ENCODE measurements at regions not wholly inside any gene's neighbourhood (a gene's known extent, or its start where the extent isn't known, plus 50 kb on each side); places are given as distances from the start of the nearest gene placed in this dataset.

DNA sequence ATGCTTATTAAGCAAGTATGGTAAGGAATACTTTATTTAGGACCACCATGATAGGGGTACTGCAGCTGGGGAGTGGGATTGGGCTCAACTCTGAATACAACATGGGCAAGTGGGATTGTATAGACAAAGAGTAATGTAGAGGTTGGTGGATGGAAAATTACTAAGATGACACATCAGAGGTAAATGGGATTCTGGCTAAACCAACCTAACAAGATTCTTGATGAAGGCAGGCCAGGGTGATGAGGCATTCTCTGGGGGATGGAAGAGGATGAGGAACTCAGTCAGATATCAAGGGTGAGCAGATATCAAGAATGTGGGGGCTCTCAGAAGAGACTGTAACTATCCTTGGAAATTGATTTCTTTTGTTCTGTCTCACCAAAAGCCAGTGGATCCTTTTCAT lies 107.2 kb downstream of the NMUR2 start:
- Mint-ChIP-seq H3K4me3 (no peak overlapping the region), H3K9me3 (no peaks in the 10 kb centered on the region), H3K27ac (no peak overlapping the region), H3K36me3 (no peaks in the 10 kb centered on the region), H3K4me1 (no peaks in the 10 kb centered on the region), H3K27me3 (ENCODE audit: insufficient read depth, low read depth) (no peaks in the 10 kb centered on the region)
- Histone ChIP-seq H3K36me3 (no peaks in the 10 kb centered on the region), H3K9ac (no peak overlapping the region), H4K20me1 (ENCODE audit: low read depth) (no peaks in the 10 kb centered on the region), H3K9me3 (ENCODE audit: low read depth) (no peaks in the 10 kb centered on the region), H3F3A (ENCODE audit: low read depth) (no peaks in the 10 kb centered on the region), H3K4me1 (no peaks in the 10 kb centered on the region), H3K4me2 (no peak overlapping the region), H3K79me2 (ENCODE audit: low read depth) (no peaks in the 10 kb centered on the region), H2AFZ (replicated peaks) (no peak overlapping the region), H3K27me3 (no peaks in the 10 kb centered on the region), H3K4me3 (no peak overlapping the region), H3K27ac (no peak overlapping the region)
- TF ChIP-seq, protein P1, sequence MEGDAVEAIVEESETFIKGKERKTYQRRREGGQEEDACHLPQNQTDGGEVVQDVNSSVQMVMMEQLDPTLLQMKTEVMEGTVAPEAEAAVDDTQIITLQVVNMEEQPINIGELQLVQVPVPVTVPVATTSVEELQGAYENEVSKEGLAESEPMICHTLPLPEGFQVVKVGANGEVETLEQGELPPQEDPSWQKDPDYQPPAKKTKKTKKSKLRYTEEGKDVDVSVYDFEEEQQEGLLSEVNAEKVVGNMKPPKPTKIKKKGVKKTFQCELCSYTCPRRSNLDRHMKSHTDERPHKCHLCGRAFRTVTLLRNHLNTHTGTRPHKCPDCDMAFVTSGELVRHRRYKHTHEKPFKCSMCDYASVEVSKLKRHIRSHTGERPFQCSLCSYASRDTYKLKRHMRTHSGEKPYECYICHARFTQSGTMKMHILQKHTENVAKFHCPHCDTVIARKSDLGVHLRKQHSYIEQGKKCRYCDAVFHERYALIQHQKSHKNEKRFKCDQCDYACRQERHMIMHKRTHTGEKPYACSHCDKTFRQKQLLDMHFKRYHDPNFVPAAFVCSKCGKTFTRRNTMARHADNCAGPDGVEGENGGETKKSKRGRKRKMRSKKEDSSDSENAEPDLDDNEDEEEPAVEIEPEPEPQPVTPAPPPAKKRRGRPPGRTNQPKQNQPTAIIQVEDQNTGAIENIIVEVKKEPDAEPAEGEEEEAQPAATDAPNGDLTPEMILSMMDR (IDR thresholded peaks at IDR 0.05), result no peak
- TF ChIP-seq EZH2 (IDR thresholded peaks at IDR 0.05) (no peak), EZH2phosphoT487 (IDR thresholded peaks at IDR 0.05) (no peak)
- no peak for DNase-seq (ENCODE audit: low spot score)

DNA sequence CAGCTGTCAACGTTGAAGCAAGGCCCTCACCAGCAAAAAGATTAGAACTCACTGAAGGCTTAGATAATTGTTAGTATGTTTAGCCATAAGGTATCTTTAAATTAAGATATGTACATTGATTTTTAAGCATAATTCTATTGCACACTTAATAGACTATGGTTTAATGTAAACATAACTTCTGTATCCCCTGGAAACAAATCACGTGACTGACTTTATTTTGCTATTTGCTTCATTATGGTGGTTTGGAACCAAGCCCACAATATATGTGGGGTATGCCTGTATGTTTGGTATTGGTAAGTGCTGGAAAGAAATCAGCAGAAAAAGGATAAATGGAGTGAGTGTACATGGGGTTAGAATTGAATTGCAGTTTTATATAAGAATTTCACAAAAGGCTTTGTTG lies 111.9 kb downstream of the NMUR2 start:
- H3K4me3 Mint-ChIP-seq, result no peak overlapping the region
- H3K9me3 ChIP-seq (ENCODE audit: low read depth), result no peaks in the 10 kb centered on the region
- no peaks in the 10 kb centered on the region for H3K36me3 ChIP-seq
- TF ChIP-seq EZH2phosphoT487 (IDR thresholded peaks at IDR 0.05) (no peak), EZH2 (IDR thresholded peaks at IDR 0.05) (no peak)
- TF ChIP-seq, protein P1 (IDR thresholded peaks at IDR 0.05), result no peak
- no peak overlapping the region for H3K27ac ChIP-seq
- H3F3A ChIP-seq (ENCODE audit: low read depth), result no peaks in the 10 kb centered on the region
- no peak overlapping the region for H3K9ac ChIP-seq
- no peaks in the 10 kb centered on the region for H3K27me3 Mint-ChIP-seq (ENCODE audit: insufficient read depth, low read depth)
- H3K4me1 ChIP-seq, result no peaks in the 10 kb centered on the region
- H3K4me3 ChIP-seq, result no peak overlapping the region
- H4K20me1 ChIP-seq (ENCODE audit: low read depth), result no peaks in the 10 kb centered on the region
- H3K4me1 Mint-ChIP-seq, result no peaks in the 10 kb centered on the region
- no peaks in the 10 kb centered on the region for H3K79me2 ChIP-seq (ENCODE audit: low read depth)
- DNase-seq (ENCODE audit: low spot score), result no peak
- no peak overlapping the region for H3K27ac Mint-ChIP-seq
- H3K27me3 ChIP-seq, result no peaks in the 10 kb centered on the region
- no peak overlapping the region for H3K4me2 ChIP-seq
- no peaks in the 10 kb centered on the region for H3K9me3 Mint-ChIP-seq
- H3K36me3 Mint-ChIP-seq, result no peaks in the 10 kb centered on the region
- H2AFZ ChIP-seq (replicated peaks), result no peak overlapping the region

DNA sequence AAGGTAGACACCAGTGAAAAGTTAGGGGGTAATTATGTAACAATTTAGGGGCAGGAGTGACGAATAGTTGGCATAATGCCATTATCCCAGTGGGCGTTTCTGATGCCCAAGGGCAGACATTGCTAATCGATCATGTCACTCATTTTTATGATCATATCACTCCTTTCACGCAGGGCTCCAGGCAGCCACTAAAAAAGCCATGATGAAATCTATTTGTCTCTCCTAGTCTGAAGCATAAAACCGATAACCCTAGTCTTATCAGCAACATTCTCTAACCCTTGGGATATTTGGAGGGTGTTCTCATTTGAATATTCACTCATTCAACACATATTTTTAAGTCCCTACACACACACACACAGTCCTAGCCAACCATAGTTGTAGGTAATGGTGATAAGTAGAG lies 114.9 kb downstream of the NMUR2 start:
- Mint-ChIP-seq H3K4me3 (no peak overlapping the region), H3K4me1 (peaks cover 3% of the 10 kb centered on the region), H3K27ac (no peak overlapping the region), H3K27me3 (ENCODE audit: insufficient read depth, low read depth) (peaks cover 5% of the 10 kb centered on the region), H3K36me3 (no peaks in the 10 kb centered on the region), H3K9me3 (no peaks in the 10 kb centered on the region)
- Histone ChIP-seq H3K36me3 (no peaks in the 10 kb centered on the region), H2AFZ (replicated peaks) (no peak overlapping the region), H3F3A (ENCODE audit: low read depth) (no peaks in the 10 kb centered on the region), H3K27me3 (no peaks in the 10 kb centered on the region), H3K4me2 (no peak overlapping the region), H3K4me1 (no peaks in the 10 kb centered on the region), H3K4me3 (no peak overlapping the region), H3K79me2 (ENCODE audit: low read depth) (no peaks in the 10 kb centered on the region), H3K9me3 (ENCODE audit: low read depth) (no peaks in the 10 kb centered on the region), H3K27ac (no peak overlapping the region), H3K9ac (no peak overlapping the region), H4K20me1 (ENCODE audit: low read depth) (no peaks in the 10 kb centered on the region)
- TF ChIP-seq EZH2 (IDR thresholded peaks at IDR 0.05), result no peak
- no peak for TF ChIP-seq EZH2phosphoT487 (IDR thresholded peaks at IDR 0.05)
- TF ChIP-seq, protein P1 (IDR thresholded peaks at IDR 0.05), result no peak
- no peak for DNase-seq (ENCODE audit: low spot score)
